Fibroblast of peridontal ligament (primary cell): ENCODE measurements at regions not wholly inside any gene's neighbourhood (a gene's known extent, or its start where the extent isn't known, plus 50 kb on each side); places are given as distances from the start of the nearest gene placed in this dataset.
"Not testable (repeated sequence)": the region's sequence is repeated elsewhere in the genome, so short reads cannot be mapped to it uniquely, and the experiment has no call there.

Experiments
- DNase-seq: peaks from one replicate; pipeline ENCODE4 v3.0.0-alpha.2; 2010; ENCODE audit errors: extremely low read depth

GRCh38 chr9:102507044-102507687, 488.0 kb upstream of the CYLC2 start:
- no peak for DNase-seq

GRCh38 chr9:102506406-102506805, 488.7 kb upstream of the CYLC2 start:
- no peak for DNase-seq

GRCh38 chr9:102499468-102499867, 495.7 kb upstream of the CYLC2 start:
- DNase-seq: no peak

- no peak for DNase-seq
Observed at GRCh38 chr9:102497709-102498108, 497.4 kb upstream of the CYLC2 start.

- not testable (repeated sequence) for DNase-seq
Observed at GRCh38 chr9:102486976-102487375, 508.2 kb upstream of the CYLC2 start.

GRCh38 chr9:102483651-102484050, 511.5 kb upstream of the CYLC2 start:
- no peak for DNase-seq

- DNase-seq: no peak
Observed at GRCh38 chr9:102482776-102483175, 512.4 kb upstream of the CYLC2 start.

GRCh38 chr9:102479191-102479590, 515.9 kb upstream of the CYLC2 start:
- DNase-seq: no peak

- no peak for DNase-seq
Observed at GRCh38 chr9:102474357-102474756, 520.8 kb upstream of the CYLC2 start.

- DNase-seq: not testable (repeated sequence)
Observed at GRCh38 chr9:102469430-102469829, 525.7 kb upstream of the CYLC2 start.

GRCh38 chr9:102461156-102461819, 533.8 kb upstream of the CYLC2 start:
- DNase-seq: no peak

GRCh38 chr9:102459828-102460227, 535.3 kb upstream of the CYLC2 start:
- DNase-seq: no peak

- DNase-seq: no peak
Observed at GRCh38 chr9:102456562-102456961, 538.6 kb upstream of the CYLC2 start.

GRCh38 chr9:102445906-102446305, 549.2 kb upstream of the CYLC2 start:
- no peak for DNase-seq

- no peak for DNase-seq
Observed at GRCh38 chr9:102445181-102445747, 549.9 kb upstream of the CYLC2 start.

GRCh38 chr9:102439583-102439982, 555.5 kb upstream of the CYLC2 start:
- no peak for DNase-seq

GRCh38 chr9:102436599-102436998, 558.5 kb upstream of the CYLC2 start:
- not testable (repeated sequence) for DNase-seq

GRCh38 chr9:102435427-102435826, 559.7 kb upstream of the CYLC2 start:
- no peak for DNase-seq

GRCh38 chr9:102434545-102434944, 560.6 kb upstream of the CYLC2 start:
- DNase-seq: no peak

GRCh38 chr9:102428305-102428704, 566.8 kb upstream of the CYLC2 start:
- DNase-seq: no peak

GRCh38 chr9:102416251-102416650, 578.9 kb upstream of the CYLC2 start:
- DNase-seq: not testable (repeated sequence)

GRCh38 chr9:102405218-102405867, 589.8 kb upstream of the CYLC2 start:
- no peak for DNase-seq

GRCh38 chr9:102403514-102403913, 591.6 kb upstream of the CYLC2 start:
- no peak for DNase-seq
